Brain pericyte (primary cell): ENCODE measurements at regions not wholly inside any gene's neighbourhood (a gene's known extent, or its start where the extent isn't known, plus 50 kb on each side); places are given as distances from the start of the nearest gene placed in this dataset.
"Not testable (repeated sequence)": the region's sequence is repeated elsewhere in the genome, so short reads cannot be mapped to it uniquely, and the experiment has no call there.

ENCODE experiments used
- DNase-seq: peaks from one replicate; pipeline ENCODE4 v3.0.0-alpha.2; 2012; ENCODE audit warnings: low read depth, low spot score

DNA sequence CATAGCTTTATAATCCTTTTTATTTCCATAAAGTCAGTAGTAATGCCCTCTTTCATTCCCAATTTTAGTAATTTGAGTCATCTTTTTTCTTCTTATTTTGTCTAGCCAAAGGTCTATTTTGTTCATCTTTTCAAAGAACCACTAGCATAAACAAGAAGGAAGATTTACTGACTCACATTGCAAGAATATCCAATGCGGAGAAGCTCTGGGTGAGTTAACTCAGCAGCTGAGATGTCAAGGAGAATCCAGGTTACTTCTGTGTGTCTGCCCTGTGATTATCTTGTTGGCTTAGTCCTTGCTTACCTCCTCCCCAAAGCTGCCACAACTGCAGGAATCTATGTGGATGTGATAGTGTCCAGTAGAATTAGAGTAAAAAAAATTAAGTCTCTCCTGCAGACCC, 311.4 kb upstream of the NCKAP5 start:
- no peak for DNase-seq

DNA sequence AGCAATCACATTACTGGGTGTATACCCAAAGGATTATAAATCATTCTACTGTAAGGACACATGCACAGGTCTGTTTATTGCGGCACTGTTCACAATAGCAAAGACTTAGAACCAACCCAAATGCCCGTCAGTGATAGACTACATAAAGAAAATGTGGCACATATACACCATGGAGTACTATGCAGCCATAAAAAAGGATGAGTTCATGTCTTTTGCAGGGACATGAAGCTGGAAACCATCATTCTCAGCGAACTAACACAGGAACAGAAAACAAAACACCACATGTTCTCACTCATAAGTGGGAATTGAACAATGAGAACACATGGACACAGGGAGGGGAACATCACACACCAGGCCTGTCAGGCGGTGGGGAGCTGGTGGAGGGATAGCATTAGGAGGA, 313.9 kb upstream of the NCKAP5 start:
- DNase-seq: not testable (repeated sequence)

DNA sequence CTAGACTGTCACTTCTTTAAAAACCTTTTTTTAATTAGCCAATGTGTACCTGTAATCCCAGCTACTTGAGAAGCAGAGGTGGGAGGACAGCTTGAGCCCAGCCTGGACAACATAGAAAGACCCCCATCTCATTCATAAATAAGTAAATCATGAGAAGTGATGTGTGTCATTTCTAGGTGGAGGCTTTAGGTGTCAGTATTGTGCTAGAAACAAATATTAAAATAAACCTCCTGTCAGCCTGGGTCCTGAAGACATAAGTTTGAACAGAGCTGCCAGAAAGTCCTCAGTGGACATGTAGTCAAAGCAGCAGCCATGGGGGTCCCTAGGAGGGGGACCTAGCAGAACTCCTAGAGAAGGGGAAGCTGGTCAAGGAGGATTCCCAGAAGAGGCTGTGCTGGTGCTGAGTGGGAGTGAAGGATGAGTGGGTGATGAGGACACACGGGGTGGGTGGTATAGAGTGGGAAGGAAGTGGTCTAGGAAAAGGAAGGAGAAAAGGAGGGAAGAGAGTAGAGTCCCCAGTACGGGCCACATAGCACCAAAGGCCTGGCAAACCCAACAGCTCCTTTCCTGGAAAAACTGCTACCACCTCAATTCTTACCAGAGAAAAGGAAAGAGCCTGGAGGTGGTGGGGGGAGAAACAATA, 316.6 kb upstream of the NCKAP5 start:
- no peak for DNase-seq

DNA sequence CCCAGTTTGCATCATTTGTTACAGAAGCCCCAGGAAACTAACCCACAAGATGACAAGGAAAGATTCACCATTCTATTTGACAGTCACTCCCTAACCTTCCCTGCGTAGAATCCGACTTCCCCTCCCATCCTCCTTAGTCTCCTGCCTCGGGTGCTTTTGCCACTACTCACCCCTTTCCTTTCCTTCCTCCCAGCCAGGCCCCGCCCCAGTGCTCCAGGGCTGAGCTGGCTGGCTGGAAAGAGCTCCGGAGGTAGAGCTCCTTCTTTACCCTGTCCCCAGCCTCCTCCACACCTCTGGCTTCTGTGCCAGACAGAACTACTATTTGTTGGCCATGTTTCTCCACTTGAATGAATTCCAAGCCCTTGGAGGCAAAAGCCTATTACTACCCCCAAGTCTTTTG, 317.6 kb upstream of the NCKAP5 start:
- no peak for DNase-seq

DNA sequence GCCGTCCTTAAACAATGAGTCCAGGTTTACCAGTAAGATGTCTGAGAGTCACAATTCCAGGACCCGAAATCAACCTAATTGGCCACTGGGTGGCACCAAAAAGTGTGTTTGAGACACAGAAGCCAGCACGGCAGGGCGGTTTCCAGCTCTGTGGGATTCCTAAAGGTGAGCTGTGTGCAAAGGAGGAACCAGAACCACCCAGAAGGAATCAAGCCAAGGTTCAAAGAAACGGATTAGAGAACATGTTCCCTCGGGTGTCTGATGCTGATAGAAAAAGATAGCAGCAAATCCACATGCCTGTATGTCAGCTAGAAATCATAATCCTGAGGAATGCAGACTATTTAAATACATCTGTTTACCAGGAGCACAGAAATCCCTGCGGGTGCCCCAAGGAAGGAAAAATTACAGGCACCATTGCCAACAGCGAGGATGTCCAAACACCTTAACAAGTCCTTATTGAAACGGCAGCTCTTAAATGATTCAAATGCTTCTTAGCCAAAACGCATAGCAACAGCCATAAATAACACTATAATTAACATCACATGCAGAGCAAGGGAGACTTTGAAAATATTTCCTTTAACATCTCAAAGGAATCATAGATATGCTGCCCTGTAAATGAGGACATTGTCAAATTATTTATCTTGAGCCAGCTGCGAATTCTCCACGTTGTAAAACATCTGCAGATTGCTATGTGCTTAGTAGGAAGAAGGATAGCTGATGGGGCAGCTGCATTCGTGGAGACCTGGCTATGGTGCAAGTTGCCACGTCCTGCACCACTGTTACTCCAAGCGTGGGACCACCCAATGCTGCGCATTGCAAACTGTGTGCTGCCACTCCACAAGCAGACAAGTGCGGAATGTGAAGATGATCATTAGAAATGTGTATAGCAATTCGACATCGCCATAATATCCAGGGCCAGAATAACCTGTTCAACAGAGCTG, 318.7 kb upstream of the NCKAP5 start:
- DNase-seq: no peak

DNA sequence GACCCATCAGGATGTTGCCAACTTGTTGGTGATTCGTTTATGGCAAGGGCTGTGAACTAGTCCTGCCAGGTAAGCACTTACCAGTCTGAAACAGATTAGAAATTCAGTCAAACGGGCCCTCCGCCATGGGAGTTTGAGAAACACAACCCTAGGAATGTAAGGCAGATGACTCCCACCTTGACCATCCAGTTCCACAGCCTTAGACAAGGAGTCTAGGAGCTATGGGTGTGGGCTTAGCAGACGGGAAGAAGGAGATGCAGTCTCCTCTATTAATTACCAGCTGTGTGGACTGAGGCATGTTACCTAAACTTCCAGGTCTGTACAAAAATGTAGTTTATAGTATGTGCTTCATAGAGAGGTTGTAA, 319.4 kb upstream of the NCKAP5 start:
- no peak for DNase-seq

DNA sequence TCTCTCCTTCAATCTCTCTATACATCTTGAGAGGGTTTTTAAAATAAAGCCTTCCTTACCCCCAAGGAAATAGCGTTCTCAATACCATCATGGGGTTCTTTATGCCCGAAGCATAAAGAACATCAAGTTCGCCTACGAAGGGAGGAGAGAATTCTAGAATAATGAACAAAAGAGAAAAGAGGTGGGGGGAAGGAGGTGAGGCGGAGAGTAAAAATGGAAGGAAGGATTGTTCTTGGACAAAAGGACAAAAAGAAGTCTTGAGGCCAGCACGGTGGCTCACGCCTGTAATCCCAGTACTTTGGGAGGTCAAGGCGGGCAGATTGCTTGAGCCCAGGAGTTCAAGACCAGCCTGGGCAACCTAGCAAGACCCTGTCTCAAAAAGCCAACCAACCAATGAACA, 319.8 kb upstream of the NCKAP5 start:
- DNase-seq: no peak

DNA sequence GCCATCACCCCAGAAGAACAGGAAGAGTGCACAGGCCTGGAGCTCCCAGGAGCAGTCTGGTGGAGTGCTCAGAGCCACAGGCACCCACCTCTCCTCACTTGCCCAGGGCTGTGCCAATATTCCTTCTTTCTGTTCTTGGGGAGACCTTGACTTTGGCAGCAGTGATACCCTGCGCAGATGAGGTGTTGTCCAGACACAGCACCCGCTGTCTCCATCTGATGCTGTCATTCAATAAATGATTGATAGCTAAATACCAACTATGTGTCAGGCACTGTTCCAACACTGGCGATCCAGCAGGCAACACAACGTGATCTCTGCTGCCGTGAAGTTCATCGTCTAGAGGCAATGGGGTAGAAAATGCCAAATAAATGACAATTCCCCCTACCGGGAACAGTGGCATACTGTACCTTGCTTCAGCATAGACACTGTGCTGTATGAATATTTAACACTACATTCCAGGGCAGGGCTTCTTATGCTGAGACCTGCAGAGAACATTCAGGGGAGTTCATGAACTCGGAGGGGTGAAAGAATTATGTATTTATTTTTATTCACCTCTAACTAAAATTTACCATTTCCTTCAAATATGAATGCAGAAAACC, 320.5 kb upstream of the NCKAP5 start:
- DNase-seq: no peak

DNA sequence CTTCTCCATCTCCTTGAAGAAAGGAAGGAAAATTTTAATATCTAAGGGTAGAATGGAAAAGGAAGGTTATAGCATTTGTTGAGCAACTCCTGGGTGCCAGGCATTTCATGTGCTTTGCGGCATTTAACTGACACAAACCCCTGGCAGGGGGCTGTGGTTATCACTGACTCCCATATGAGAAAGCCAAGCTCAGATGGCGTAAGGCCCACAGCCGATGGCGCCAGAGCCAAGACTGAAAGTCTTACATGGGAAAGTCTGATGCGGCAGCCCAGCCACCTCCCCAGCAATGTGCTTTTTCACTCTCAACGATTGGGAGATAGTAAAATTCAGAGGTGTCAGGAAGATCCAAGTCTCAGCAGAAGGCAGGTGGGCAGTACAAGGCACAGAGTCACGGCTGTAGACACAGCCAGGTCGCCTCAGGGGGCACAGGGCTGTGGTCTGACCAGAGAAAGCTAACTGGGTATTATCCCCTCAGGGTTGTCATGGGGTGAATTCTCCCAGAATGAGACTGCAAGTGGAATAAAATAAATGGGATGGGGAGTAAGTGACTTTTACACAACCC, 324.2 kb upstream of the NCKAP5 start:
- no peak for DNase-seq

DNA sequence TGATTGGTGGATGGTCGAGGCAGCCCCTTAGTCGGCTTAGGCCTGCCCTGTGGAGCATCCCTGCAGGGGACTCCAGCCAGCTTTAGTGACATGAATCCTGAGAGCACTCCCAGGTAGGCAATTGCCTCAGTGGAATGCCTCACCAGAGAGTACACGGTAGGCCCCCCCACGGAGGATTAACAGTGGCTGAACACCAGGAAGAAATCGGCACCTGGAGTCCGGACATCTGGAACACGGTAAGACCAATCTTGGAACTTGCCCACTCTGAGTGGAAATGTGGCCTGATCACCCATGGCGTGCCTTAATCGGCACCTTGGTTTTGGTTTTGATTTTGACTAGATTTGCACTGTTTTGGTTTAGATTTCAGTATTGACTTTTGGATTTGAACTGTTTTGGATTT, 326.2 kb upstream of the NCKAP5 start:
- DNase-seq: no peak

DNA sequence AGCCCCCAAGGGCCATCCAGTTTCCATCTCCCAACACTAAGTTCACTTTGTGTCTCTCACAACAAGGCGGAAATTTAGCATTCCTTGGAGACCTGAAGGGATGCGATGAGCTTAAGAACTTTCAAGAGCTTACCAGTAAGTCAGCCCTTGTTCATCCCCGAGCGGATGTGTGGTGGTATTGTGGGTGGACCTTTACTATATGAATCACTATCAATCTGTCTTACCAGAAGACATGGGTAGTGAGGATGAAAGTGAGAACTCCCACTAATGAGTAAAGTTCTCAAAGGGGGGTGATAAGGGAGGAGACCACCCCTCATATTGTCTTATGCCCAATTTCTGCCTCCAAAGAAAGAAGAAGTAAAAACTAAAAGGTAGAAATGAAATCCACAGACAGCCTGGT, 329.6 kb upstream of the NCKAP5 start:
- DNase-seq: not testable (repeated sequence)

DNA sequence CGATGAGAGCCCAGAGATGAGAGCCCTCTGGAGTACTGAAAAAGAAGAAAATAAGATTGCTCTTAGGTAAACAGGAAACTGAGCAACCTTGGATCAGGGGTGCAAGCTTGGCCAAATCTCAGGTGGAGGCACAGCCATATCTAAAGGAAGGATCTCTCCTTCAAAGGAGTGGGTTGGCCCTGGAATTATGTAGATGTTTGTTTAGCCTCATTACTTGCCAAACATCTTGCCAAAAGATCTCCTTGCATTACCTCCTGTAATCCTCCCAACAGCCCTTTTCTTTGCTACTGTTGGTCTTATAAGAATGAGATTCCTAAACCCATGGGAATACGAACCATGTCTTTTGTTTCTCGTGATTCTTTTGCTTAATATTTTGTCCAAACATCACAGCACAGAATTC, 332.6 kb upstream of the NCKAP5 start:
- no peak for DNase-seq

DNA sequence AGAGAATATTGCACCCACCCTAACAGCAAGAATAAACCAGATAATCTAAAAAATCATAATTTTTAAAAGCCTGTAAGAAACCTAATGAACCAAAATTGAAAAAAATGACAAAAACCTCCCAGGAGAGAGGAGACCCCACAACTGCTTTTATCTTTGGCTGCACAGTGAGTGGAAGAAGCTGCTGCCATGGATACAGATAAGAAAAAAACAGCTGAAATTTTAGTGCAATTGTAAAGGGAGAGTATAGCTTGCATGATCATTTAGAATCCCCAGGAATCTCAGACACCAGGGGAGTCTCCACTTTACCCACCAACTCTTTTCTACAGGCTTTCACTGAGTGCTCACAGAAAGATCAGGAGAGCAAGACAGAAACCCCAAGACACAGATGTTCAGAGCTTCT, 338.1 kb upstream of the NCKAP5 start:
- no peak for DNase-seq

DNA sequence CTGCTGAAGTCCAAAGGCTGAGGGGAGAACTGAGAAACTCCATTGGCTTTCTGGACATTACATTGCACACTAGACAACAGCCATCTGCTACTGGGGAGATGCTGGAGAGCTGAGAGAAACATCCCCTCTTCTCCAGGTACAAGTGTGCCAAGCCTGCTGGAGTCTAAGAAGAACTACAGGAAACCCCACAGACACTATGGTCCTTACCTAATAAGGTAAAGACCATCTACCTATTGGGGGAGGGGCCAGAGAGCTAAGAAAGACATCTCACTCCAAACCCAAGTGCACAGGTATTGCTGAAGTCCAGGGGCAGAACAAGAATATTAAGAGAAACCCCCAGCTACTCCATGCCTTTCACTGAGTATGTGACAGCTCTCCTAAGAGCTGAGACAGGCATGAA, 338.7 kb upstream of the NCKAP5 start:
- DNase-seq: no peak

DNA sequence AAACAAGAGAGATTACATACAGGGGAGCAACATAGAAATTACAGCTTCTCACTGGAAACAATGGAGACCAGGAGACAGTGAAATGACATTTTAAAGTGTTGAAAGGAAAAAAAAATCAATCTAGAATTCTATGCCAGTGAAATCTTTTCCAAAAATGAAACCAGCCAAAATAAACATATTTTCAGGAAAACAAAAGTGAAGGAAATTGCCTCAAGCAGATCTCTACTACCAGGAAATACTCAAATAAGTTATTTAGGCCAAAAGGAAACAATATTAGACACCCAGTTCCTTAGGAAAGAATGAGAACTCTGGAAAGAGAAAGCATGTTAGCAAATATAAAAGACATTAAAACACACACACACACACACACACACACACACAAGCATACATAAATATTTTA, 339.9 kb upstream of the NCKAP5 start:
- DNase-seq: no peak

DNA sequence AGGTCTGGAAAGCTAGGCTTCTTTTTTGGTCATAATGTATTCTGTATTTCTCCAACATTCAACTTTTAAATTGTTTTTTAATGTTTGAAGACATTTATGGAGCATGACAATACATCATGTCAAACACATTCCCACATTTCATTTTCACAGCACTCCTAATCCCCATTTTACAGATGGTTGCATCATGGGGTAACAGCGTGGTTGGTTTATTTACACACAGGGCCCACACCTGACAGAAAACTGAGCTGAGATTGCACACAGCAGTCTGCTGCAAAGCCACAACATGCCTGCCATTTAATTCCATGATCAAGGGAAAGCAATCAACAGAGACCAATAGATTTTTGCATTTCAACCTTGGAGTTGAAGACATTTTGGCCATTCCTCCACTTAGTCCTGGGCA, 335.7 kb upstream of the MGAT5 start:
- DNase-seq: no peak

DNA sequence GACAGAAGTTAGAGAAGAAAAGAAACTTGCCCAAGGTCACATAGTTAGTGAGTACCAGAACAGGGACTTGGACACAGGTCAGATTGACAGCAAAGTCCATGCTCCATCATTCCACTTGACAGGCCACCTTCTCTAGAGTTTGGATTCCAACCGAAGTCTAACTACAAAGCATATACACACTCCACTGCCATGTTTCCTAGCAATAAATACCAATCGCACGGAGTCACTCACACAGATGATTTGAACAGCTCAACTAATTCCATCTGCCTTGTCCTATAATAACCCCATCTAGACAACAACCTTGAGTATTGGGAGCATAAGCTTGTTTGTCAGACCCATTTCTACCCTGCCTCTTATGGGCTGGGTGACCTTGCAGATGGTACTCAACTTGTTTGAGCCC, 334.6 kb upstream of the MGAT5 start:
- no peak for DNase-seq

DNA sequence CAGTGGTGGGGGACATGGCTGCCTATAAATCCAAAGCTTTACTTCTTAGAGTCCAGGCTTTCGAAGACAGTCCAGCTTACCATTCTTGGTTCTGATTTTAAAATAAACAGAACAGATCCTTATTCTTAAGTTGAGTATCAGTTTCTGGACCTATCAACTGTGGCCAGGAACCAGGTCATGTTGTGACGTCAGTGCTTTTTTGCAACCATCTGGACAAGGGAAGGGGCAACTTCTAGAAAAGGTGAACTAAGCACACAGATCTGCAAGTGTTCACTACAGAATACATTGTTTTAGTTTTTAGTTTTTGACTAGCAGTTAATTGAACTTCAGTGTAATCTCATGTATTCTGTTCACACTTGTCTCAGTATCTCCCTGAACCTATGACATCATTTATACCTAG, 326.0 kb upstream of the MGAT5 start:
- DNase-seq: no peak

DNA sequence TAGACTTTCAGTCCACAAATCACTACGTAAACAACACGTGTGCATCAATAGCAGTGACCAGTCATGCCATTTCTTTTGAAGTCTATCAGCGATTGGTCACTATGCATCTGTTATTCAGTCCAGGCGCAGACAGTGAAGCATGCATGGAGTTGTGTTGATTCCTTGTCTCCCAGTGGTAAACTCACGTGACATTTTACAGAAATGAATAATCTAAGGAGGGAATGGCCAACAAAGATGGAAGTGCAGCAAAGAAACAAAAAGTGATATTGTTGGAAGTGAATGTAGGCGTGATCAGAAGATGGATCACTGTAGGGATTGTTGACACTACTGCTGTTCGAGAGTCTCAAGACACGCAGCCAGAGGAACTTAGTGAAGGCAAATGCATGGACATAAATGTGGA, 317.8 kb upstream of the MGAT5 start:
- no peak for DNase-seq

DNA sequence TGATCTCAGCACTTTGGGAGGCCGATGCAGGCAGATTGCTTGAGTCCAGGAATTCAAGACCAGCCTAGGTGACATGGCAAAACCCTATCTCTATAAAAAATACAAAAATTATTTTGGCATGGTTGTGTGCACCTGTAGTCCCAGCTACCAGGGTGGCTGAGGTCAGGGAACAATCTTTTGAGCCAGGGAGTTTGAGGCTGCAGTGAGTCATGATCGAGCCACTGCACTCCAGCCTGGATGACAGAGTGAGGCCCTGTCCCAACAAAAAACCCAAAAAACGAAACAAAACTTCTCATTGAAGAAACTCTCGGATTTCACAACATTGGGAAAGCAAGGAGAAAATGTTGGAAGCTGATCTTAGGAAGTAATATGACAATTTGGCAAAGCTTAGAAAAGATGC, 317.3 kb upstream of the MGAT5 start:
- no peak for DNase-seq

DNA sequence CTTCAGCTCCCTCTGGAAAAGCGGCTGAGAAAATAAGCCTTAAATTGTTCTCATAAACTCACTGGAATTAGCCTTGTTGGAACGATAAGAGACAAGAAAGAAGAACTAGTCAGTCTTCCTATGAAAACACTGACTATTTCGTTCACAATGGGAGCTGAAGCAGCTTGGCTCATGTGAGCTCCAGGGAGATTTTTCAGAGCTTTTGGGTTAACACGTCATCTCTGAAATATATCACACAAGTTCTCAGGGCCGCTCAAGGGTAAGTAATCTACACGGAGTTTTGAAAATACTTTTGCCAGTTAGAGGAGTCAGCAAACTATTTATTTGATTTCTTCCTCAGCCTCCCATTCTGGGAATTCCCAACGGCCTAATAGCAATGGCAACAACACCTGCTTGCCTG, 316.2 kb upstream of the MGAT5 start:
- DNase-seq: no peak

DNA sequence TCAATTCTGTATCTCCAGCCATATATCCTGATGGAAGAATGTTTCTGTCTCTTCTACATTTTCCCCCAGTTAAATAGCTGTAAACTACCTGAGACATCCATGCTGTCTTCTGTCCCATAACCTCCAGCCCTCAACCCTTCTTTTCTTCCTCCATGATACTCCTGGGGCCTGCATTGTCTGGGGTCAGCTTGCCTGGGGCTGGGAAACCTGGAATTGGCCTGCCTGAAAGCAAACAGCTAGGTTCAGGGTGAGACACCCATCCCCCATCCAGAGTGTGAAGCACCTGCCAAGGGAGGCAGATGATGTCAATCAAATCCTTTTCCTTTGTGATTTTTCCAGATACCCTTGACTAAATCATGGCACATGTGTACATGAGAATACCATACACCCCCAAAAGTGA, 313.7 kb upstream of the MGAT5 start:
- DNase-seq: no peak

DNA sequence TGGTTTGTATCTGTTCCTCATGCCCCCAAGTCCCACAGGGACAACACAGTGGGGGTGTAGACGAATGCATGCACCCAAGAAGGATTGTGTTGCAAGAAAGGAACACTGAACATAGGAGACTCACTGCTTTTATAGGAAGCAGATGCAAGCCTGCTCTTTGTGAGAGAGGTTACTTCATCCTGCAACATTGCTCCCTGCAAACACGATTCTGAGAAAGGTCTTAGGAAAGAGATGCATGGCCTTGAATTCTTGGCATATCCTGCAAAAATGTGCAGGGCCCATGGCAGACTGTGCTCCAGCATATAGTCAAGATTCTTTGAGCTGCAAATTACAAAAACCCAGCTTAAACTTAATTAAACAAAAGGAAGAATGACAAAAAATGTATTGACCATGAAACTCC, 312.2 kb upstream of the MGAT5 start:
- DNase-seq: no peak
